Dedifferentiated amniotic fluid mesenchymal stem cell (primary cell): ENCODE measurements at regions not wholly inside any gene's neighbourhood (a gene's known extent, or its start where the extent isn't known, plus 50 kb on each side); places are given as distances from the start of the nearest gene placed in this dataset.
"Not testable (repeated sequence)": the region's sequence is repeated elsewhere in the genome, so short reads cannot be mapped to it uniquely, and the experiment has no call there.

Experiments
- DNase-seq: peaks from one replicate; pipeline ENCODE4 v3.0.0-alpha.2; 2016; ENCODE audit errors: extremely low spot score

- no peak for DNase-seq
These were observed 1707.7 kb downstream of the MRPL39 start for GRCh38 chr21:23899561-23899960.

- no peak for DNase-seq
These were observed 1716.6 kb downstream of the MRPL39 start for GRCh38 chr21:23890652-23891051.

GRCh38 chr21:23887725-23888306 lies 1719.5 kb downstream of the MRPL39 start:
- no peak for DNase-seq

GRCh38 chr21:23886828-23887724 lies 1720.2 kb downstream of the MRPL39 start:
- DNase-seq, result no peak

GRCh38 chr21:23881783-23882182 lies 1725.5 kb downstream of the MRPL39 start:
- DNase-seq, result no peak

- DNase-seq, result no peak
These were observed 1730.2 kb downstream of the MRPL39 start for GRCh38 chr21:23876925-23877558.

- DNase-seq, result no peak
These were observed 1733.0 kb downstream of the MRPL39 start for GRCh38 chr21:23874271-23874670.

- no peak for DNase-seq
These were observed 1745.3 kb downstream of the MRPL39 start for GRCh38 chr21:23861911-23862504.

GRCh38 chr21:23858878-23859277 lies 1748.4 kb downstream of the MRPL39 start:
- no peak for DNase-seq

GRCh38 chr21:23853796-23854379 lies 1753.4 kb downstream of the MRPL39 start:
- peak; percentile 61 for DNase-seq

GRCh38 chr21:23837564-23837963 lies 1769.7 kb downstream of the MRPL39 start:
- no peak for DNase-seq

- no peak for DNase-seq
These were observed 1784.5 kb downstream of the MRPL39 start for GRCh38 chr21:23822760-23823159.

- DNase-seq, result no peak
These were observed 1789.9 kb downstream of the MRPL39 start for GRCh38 chr21:23817337-23817736.

GRCh38 chr21:23812485-23812884 lies 1794.8 kb downstream of the MRPL39 start:
- DNase-seq, result no peak

- DNase-seq, result no peak
These were observed 1795.5 kb downstream of the MRPL39 start for GRCh38 chr21:23811805-23812204.

GRCh38 chr21:23809573-23809972 lies 1797.7 kb downstream of the MRPL39 start:
- DNase-seq, result no peak

- DNase-seq, result not testable (repeated sequence)
These were observed 1800.2 kb downstream of the MRPL39 start for GRCh38 chr21:23806966-23807548.

GRCh38 chr21:23804866-23805265 lies 1802.4 kb downstream of the MRPL39 start:
- no peak for DNase-seq

GRCh38 chr21:23801292-23801691 lies 1806.0 kb downstream of the MRPL39 start:
- no peak for DNase-seq

GRCh38 chr21:23799376-23799775 lies 1807.9 kb downstream of the MRPL39 start:
- no peak for DNase-seq

GRCh38 chr21:23792300-23792699 lies 1815.0 kb downstream of the MRPL39 start:
- no peak for DNase-seq

- DNase-seq, result no peak
These were observed 1817.4 kb downstream of the MRPL39 start for GRCh38 chr21:23789864-23790263.
